Activated T-cell treated with anti-CD3 and anti-CD28 coated beads for 24 hours (primary cell): ENCODE measurements at regions not wholly inside any gene's neighbourhood (a gene's known extent, or its start where the extent isn't known, plus 50 kb on each side); places are given as distances from the start of the nearest gene placed in this dataset.

Experiments used
- DNase-seq: peaks from one replicate; pipeline ENCODE4 v3.0.0-alpha.2; 2020; ENCODE audit warnings: low read depth

DNA sequence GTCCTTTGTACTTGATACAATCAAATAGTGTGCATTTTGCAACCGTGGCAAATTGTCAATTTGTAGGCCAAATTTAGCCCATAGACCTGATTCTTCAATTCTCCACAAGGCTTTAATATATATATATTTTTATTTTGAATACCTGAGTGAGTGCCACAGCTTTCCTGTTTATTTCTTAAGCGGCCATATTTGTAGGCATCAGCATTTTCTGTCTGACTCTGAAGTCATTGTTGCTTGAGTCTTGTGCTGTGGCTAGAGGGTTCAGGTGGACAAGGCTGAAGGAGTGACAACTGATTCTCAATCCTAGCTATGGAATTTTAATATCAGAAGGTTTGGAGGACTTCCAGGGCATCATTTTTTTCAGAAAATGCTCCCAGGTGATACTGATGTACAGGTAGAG is 75.6 kb upstream of the NAALADL2 start:
- no peak for DNase-seq

DNA sequence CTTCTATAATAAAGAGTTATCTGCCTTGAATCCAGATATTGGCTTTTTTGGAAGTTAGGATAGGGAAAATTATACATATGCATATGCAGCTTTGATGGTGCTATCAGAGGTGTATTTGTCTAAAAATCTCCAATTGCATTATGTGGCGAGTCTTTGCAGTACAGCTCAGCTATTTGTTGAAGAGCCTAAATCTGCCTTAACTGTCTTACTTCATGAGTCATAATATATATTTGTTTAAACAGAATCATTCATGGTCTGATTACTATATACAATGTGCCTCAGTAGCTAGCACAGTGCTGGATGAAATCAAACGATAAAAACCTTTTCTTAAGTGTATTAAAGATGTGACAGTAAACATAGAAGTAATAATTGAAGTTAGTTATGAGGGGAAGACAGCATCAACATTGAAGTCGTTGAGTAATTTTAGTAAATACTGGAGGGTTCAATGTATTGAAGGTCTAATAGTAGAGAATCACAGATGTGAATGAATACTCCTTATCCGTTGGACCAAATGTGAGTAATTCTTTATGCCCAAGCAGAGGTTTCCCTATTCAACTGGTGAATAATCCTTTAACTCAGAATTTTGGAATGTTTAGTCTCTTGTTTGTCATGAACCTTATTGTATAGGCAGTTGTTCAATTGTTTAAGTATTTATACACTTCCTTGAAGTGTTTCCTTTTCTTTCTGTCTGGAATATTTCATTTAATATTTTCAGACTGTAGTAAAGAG is 74.8 kb upstream of the NAALADL2 start:
- DNase-seq: no peak

DNA sequence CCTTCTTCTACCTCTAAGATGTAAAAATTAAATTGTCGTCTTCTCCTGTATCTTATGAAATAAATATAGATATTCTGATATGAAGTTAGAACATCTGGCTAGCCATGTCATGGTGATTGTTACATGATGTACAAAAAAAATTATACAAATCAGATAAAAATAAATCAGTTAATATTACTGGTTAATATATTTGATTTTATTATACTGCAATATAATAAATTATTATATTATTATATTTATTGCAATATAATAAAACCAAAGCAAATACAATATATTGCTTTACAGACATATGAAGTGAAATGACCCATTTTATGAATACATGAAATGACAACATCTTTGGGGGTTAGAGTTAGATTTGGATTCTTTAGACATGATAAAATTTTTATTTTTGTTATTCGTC is 72.3 kb upstream of the NAALADL2 start:
- DNase-seq: no peak

DNA sequence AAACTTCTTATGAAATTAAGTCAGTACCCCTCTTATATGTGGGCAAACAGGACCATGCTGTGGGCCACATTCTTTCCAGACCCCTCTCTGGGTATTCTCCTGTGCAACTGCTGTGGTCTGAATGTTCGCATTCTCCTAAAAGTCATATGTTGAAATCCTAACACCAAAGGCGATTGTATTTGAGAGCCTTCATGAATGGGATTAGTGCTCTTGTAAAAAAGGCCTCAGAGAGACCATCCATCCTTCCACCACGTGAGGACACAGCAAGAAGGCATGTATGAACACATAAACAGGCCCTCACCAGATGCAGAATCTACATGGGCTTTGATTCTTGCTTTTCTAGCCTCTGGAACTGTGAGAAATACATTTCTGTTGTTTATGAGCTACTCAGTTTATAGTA is 68.0 kb upstream of the NAALADL2 start:
- DNase-seq: no peak

DNA sequence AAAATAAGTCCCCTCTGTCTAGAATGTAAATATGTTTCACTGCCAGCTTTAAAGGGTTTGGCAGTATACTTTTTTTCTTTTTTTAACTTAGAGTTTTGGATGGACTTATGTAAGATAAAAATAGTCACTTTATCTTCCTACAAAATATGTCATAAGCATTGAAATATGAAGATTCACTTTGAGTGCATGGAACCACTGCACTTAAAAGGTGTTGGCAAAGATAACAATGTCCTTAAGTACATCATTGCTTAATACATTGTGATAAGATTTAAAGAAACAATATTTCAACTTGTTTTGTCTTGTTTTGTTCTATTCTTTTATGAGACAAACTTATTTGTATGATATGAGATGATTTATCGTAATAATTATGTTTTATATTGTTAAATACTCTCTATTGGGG is 66.3 kb upstream of the NAALADL2 start:
- DNase-seq: no peak
